ENCODE measurements at regions not wholly inside any gene's neighbourhood (a gene's known extent, or its start where the extent isn't known, plus 50 kb on each side); places are given as distances from the start of the nearest gene placed in this dataset.

GRCh38 chr2:75321599-75321922, 122.2 kb upstream of the TACR1 start:
- Histone ChIP-seq H3K79me2 (ENCODE audit: control insufficient read depth, low read length) (no peaks in the 10 kb centered on the region), H3K9me2 (replicated peaks; ENCODE audit: control insufficient read depth, low read length) (no peaks in the 10 kb centered on the region), H3K4me2 (ENCODE audit: low read length) (no peak overlapping the region), H3K27ac (ENCODE audit: low read depth, low read length) (no peak overlapping the region), H3K9me3 (ENCODE audit: control insufficient read depth, insufficient read depth, low read length) (no peaks in the 10 kb centered on the region), H3K27me3 (ENCODE audit: control insufficient read depth, low read length) (no peaks in the 10 kb centered on the region), H3K4me1 (ENCODE audit: control insufficient read depth, low read length) (no peaks in the 10 kb centered on the region), H3K36me3 (ENCODE audit: control insufficient read depth, low read length) (no peaks in the 10 kb centered on the region), H4K20me1 (ENCODE audit: control insufficient read depth, insufficient read depth, low read depth, low read length) (no peaks in the 10 kb centered on the region), H3K4me3 (ENCODE audit: low read length) (no peak overlapping the region), H3F3A (ENCODE audit: control insufficient read depth, insufficient read depth) (no peaks in the 10 kb centered on the region)
- TF ChIP-seq CTCF (IDR thresholded peaks at IDR 0.05; ENCODE audit: low read depth, low read length, poor library complexity, severe bottlenecking) (no peak), EZH2phosphoT487 (IDR thresholded peaks at IDR 0.05; ENCODE audit: borderline replicate concordance, low read length) (no peak)

GRCh38 chr2:75320898-75321598, 121.7 kb upstream of the TACR1 start:
- Histone ChIP-seq H3K79me2 (ENCODE audit: control insufficient read depth, low read length) (no peaks in the 10 kb centered on the region), H3K27me3 (ENCODE audit: control insufficient read depth, low read length) (no peaks in the 10 kb centered on the region), H3F3A (ENCODE audit: control insufficient read depth, insufficient read depth) (no peaks in the 10 kb centered on the region), H3K4me1 (ENCODE audit: control insufficient read depth, low read length) (no peaks in the 10 kb centered on the region), H3K9me2 (replicated peaks; ENCODE audit: control insufficient read depth, low read length) (no peaks in the 10 kb centered on the region), H3K27ac (ENCODE audit: low read depth, low read length) (no peak overlapping the region), H3K4me3 (ENCODE audit: low read length) (no peak overlapping the region), H3K36me3 (ENCODE audit: control insufficient read depth, low read length) (no peaks in the 10 kb centered on the region), H3K9me3 (ENCODE audit: control insufficient read depth, insufficient read depth, low read length) (no peaks in the 10 kb centered on the region), H3K4me2 (ENCODE audit: low read length) (no peak overlapping the region), H4K20me1 (ENCODE audit: control insufficient read depth, insufficient read depth, low read depth, low read length) (no peaks in the 10 kb centered on the region)
- TF ChIP-seq EZH2phosphoT487 (IDR thresholded peaks at IDR 0.05; ENCODE audit: borderline replicate concordance, low read length) (no peak), CTCF (IDR thresholded peaks at IDR 0.05; ENCODE audit: low read depth, low read length, poor library complexity, severe bottlenecking) (no peak)

- no peaks in the 10 kb centered on the region for H3K4me1 ChIP-seq (ENCODE audit: control insufficient read depth, low read length)
- H3K36me3 ChIP-seq (ENCODE audit: control insufficient read depth, low read length), result no peaks in the 10 kb centered on the region
- H3K9me2 ChIP-seq (replicated peaks; ENCODE audit: control insufficient read depth, low read length), result no peaks in the 10 kb centered on the region
- H3K27ac ChIP-seq (ENCODE audit: low read depth, low read length), result no peak overlapping the region
- H4K20me1 ChIP-seq (ENCODE audit: control insufficient read depth, insufficient read depth, low read depth, low read length), result no peaks in the 10 kb centered on the region
- no peak for TF ChIP-seq EZH2phosphoT487 (IDR thresholded peaks at IDR 0.05; ENCODE audit: borderline replicate concordance, low read length)
- TF ChIP-seq CTCF (IDR thresholded peaks at IDR 0.05; ENCODE audit: low read depth, low read length, poor library complexity, severe bottlenecking), result no peak
- H3K9me3 ChIP-seq (ENCODE audit: control insufficient read depth, insufficient read depth, low read length), result no peaks in the 10 kb centered on the region
- H3K4me2 ChIP-seq (ENCODE audit: low read length), result no peak overlapping the region
- H3F3A ChIP-seq (ENCODE audit: control insufficient read depth, insufficient read depth), result no peaks in the 10 kb centered on the region
- H3K4me3 ChIP-seq (ENCODE audit: low read length), result no peak overlapping the region
- no peaks in the 10 kb centered on the region for H3K27me3 ChIP-seq (ENCODE audit: control insufficient read depth, low read length)
- H3K79me2 ChIP-seq (ENCODE audit: control insufficient read depth, low read length), result no peaks in the 10 kb centered on the region
Observed at GRCh38 chr2:75319951-75320350, 120.6 kb upstream of the TACR1 start.
